SK-N-SH (cell line): ENCODE measurements at regions not wholly inside any gene's neighbourhood (a gene's known extent, or its start where the extent isn't known, plus 50 kb on each side); places are given as distances from the start of the nearest gene placed in this dataset.

Experiments used
- CTCF ChIA-PET: fragments of 300-600, 350-600 bp; formaldehyde crosslinking; extraction: SDS; loops from one replicate; lab custom pipeline; 2021; lab: Yijun Ruan, JAX
- POLR2A ChIA-PET: fragments of 350-600 bp; sonication (Branson Sonifier 250); formaldehyde crosslinking; extraction: SDS; loops from one replicate; lab custom pipeline; 2020; ENCODE audit warnings: antibody characterized with exemption, inconsistent platforms; lab: Yijun Ruan, JAX
- DNase-seq: peaks from one replicate; pipeline ENCODE4 v3.0.0; 2012
- H2AFZ ChIP-seq: fragments of 200-600 bp; sonication (generic); 2 replicates; pipeline ENCODE4 v1.8.1; 2016; ENCODE audit warnings: antibody characterized with exemption, mild to moderate bottlenecking, low read depth
- H3F3A ChIP-seq: fragments of 200-600 bp; sonication (generic); replicated peaks from 2 replicates; pipeline ENCODE3; 2016; ENCODE audit warnings: antibody characterized with exemption, mild to moderate bottlenecking; ENCODE audit not compliant: insufficient read depth
- H3K27ac ChIP-seq, 2 experiments: fragments of 200-500 bp in 1 of 2; fragments of 200-600 bp in 1 of 2; sonication (Bioruptor generic) in 1 of 2; sonication (generic), shearing (Covaris generic) in 1 of 2; 2 replicates each; pipeline versions ENCODE4 v1.5.1 to v1.6.1; 2014 to 2016; ENCODE audit warnings: low read depth in 2 of 2, inconsistent platforms in 1 of 2, low read length in 1 of 2, mild to moderate bottlenecking in 1 of 2, mixed read lengths in 1 of 2
- H3K27me3 ChIP-seq: fragments of 200-600 bp; sonication (generic), shearing (Covaris generic); 2 replicates; pipeline ENCODE4 v1.6.1; 2016; ENCODE audit warnings: mixed run types; ENCODE audit not compliant: insufficient read depth
- H3K36me3 ChIP-seq, 2 experiments: fragments of 200-500 bp in 1 of 2; fragments of 200-600 bp in 1 of 2; sonication (Bioruptor generic) in 1 of 2; sonication (generic) in 1 of 2; replicated peaks in 1 of 2; 2 replicates each; pipeline versions ENCODE3 to v1.5.1; 2014 to 2016; ENCODE audit warnings: low read length in 1 of 2, mild to moderate bottlenecking in 1 of 2; ENCODE audit not compliant: insufficient read depth in 2 of 2, control insufficient read depth in 1 of 2
- H3K4me1 ChIP-seq, 2 experiments: fragments of 200-500 bp in 1 of 2; fragments of 200-600 bp in 1 of 2; sonication (Bioruptor generic) in 1 of 2; sonication (generic), shearing (Covaris generic) in 1 of 2; 2 replicates each; pipeline versions ENCODE4 v1.5.1 to v1.6.1; 2014 to 2016; ENCODE audit warnings: low read depth in 1 of 2, low read length in 1 of 2, mixed run types in 1 of 2; ENCODE audit not compliant: insufficient read depth in 2 of 2, control insufficient read depth in 1 of 2
- H3K4me2 ChIP-seq: fragments of 200-600 bp; sonication (generic), shearing (Covaris generic); 2 replicates; pipeline ENCODE4 v1.6.1; 2017; ENCODE audit warnings: mixed run types
- H3K4me3 ChIP-seq, 2 experiments: fragments of 200-500 bp in 1 of 2; fragments of 200-600 bp in 1 of 2; sonication (Bioruptor generic) in 1 of 2; sonication (generic), shearing (Covaris generic) in 1 of 2; 2 replicates each; pipeline versions ENCODE4 v1.5.1 to v1.8.1; 2014 to 2016; ENCODE audit warnings: low read depth in 2 of 2, inconsistent platforms in 1 of 2, low read length in 1 of 2, mild to moderate bottlenecking in 1 of 2, mixed read lengths in 1 of 2, moderate library complexity in 1 of 2
- H3K79me2 ChIP-seq: fragments of 200-600 bp; sonication (generic); 2 replicates; pipeline ENCODE4 v1.8.1; 2017; ENCODE audit warnings: mild to moderate bottlenecking; ENCODE audit not compliant: insufficient read depth
- H3K9ac ChIP-seq: fragments of 200-600 bp; sonication (generic); 2 replicates; pipeline ENCODE4 v1.6.1; 2017; ENCODE audit warnings: mixed run types
- H3K9me2 ChIP-seq: fragments of 200-600 bp; sonication (generic); 2 replicates; pipeline ENCODE4 v1.6.1; 2017; ENCODE audit warnings: mixed run types
- H3K9me3 ChIP-seq: fragments of 200-600 bp; sonication (generic); 2 replicates; pipeline ENCODE4 v1.6.1; 2017; ENCODE audit warnings: mixed run types, mild to moderate bottlenecking, moderate library complexity
- H4K20me1 ChIP-seq: fragments of 200-600 bp; sonication (generic); 2 replicates; pipeline ENCODE4 v1.6.1; 2017; ENCODE audit warnings: mild to moderate bottlenecking, mixed run types; ENCODE audit not compliant: insufficient read depth
- CHD2 ChIP-seq: fragments of 150-350 bp; IDR thresholded peaks from 2 replicates; pipeline ENCODE4 v1.6.1; 2018; ENCODE audit warnings: low read length; ENCODE audit not compliant: partially characterized antibody
- EP300 ChIP-seq, 2 experiments: IDR thresholded peaks; 2 replicates each; pipeline versions ENCODE4 v1.4.0 to v1.6.1; 2012; ENCODE audit warnings: borderline replicate concordance in 1 of 2, low read depth in 1 of 2, low read length in 1 of 2
- EZH2phosphoT487 ChIP-seq: fragments of 200-600 bp; sonication (generic); IDR thresholded peaks from 2 replicates; pipeline ENCODE4 v1.6.1; 2017; ENCODE audit warnings: low read depth, mixed run types, mild to moderate bottlenecking, antibody characterized with exemption, moderate library complexity, borderline replicate concordance
- FOSL2 ChIP-seq: IDR thresholded peaks from 2 replicates; pipeline ENCODE4 v1.4.0; 2012; ENCODE audit warnings: low read depth, mild to moderate bottlenecking, moderate library complexity, borderline replicate concordance
- GABPA ChIP-seq: IDR thresholded peaks from 2 replicates; pipeline ENCODE4 v1.4.0; 2012; ENCODE audit warnings: low read depth, mild to moderate bottlenecking
- IRF3 ChIP-seq: fragments of 150-350 bp; IDR thresholded peaks from 2 replicates; pipeline ENCODE4 v1.6.1; 2016; ENCODE audit warnings: mild to moderate bottlenecking, low read depth, low read length
- MAX ChIP-seq: IDR thresholded peaks from 2 replicates; pipeline ENCODE4 v1.4.0; 2012; ENCODE audit warnings: low read depth
- MEF2A ChIP-seq: IDR thresholded peaks from 2 replicates; pipeline ENCODE4 v1.4.0; 2012; ENCODE audit warnings: low read depth, borderline replicate concordance
- MXI1 ChIP-seq: IDR thresholded peaks from 2 replicates; pipeline ENCODE4 v1.6.1; 2012; ENCODE audit warnings: mild to moderate bottlenecking, low read depth, low read length, improper control_type of control experiment
- NFIC ChIP-seq: IDR thresholded peaks from 2 replicates; pipeline ENCODE4 v1.4.0; 2012; ENCODE audit warnings: borderline replicate concordance
- NRF1 ChIP-seq: IDR thresholded peaks from 2 replicates; pipeline ENCODE4 v1.6.1; 2012; ENCODE audit warnings: low read depth, mild to moderate bottlenecking, low read length
- POLR2AphosphoS5 ChIP-seq: IDR thresholded peaks from 2 replicates; pipeline ENCODE4 v1.6.1; 2012; ENCODE audit warnings: low read depth, low read length
- RCOR1 ChIP-seq: fragments of 150-350 bp; IDR thresholded peaks from 2 replicates; pipeline ENCODE4 v1.6.1; 2017; ENCODE audit warnings: antibody characterized with exemption, low read length
- RFX5 ChIP-seq: IDR thresholded peaks from 2 replicates; pipeline ENCODE4 v1.6.1; 2012; ENCODE audit warnings: mild to moderate bottlenecking, improper control_type of control experiment, low read length
- RXRA ChIP-seq: IDR thresholded peaks from 2 replicates; pipeline ENCODE4 v1.4.0; 2012; ENCODE audit warnings: low read depth, mild to moderate bottlenecking, borderline replicate concordance
- SMC3 ChIP-seq: IDR thresholded peaks from 2 replicates; pipeline ENCODE4 v1.6.1; 2012; ENCODE audit warnings: low read depth, low read length, improper control_type of control experiment
- USF1 ChIP-seq: IDR thresholded peaks from 2 replicates; pipeline ENCODE4 v1.4.0; 2012; ENCODE audit warnings: low read depth, borderline replicate concordance
- YY1 ChIP-seq: IDR thresholded peaks from 2 replicates; pipeline ENCODE4 v1.4.0; 2012; ENCODE audit warnings: low read depth, mild to moderate bottlenecking
- ZBTB33 ChIP-seq: IDR thresholded peaks from 2 replicates; pipeline ENCODE4 v1.4.0; 2012; ENCODE audit warnings: low read depth, borderline replicate concordance
- WGBS: methylation state at CpG from one replicate; pipeline ENCODE4 v1.1.6; 2017; ENCODE audit warnings: low lambda C conversion rate; 5-methylcytosine and 5-hydroxymethylcytosine counted together

- Histone ChIP-seq H3K27me3 (no peaks in the 10 kb centered on the region; the same call in 1 of the 2 replicates), H3K9me2 (no peaks in the 10 kb centered on the region), H3K9me3 (no peaks in the 10 kb centered on the region), H3K4me2 (no peak overlapping the region), H4K20me1 (no peaks in the 10 kb centered on the region), H3K4me1 (peaks cover 4 to 13% of the 10 kb centered on the region in 2 experiments; a peak in 1 of 4 replicates), H3F3A (no peaks in the 10 kb centered on the region), H3K36me3 (no peaks in the 10 kb centered on the region), H3K79me2 (no peaks in the 10 kb centered on the region), H3K27ac (no peak overlapping the region), H3K9ac (no peak overlapping the region), H2AFZ (no peak overlapping the region), H3K4me3 (no peak overlapping the region)
- WGBS: 88% methylated on average over 7 of the region's 7 CpGs
- TF ChIP-seq IRF3: no peak
- no peak for TF ChIP-seq YY1
- no peak for TF ChIP-seq MEF2A
- no peak for TF ChIP-seq RFX5
- no peak for TF ChIP-seq NRF1
- no peak for TF ChIP-seq SMC3
- TF ChIP-seq EZH2phosphoT487: no peak
- no peak for TF ChIP-seq RCOR1
- no peak for TF ChIP-seq CHD2
- no peak for TF ChIP-seq ZBTB33
- no peak for TF ChIP-seq FOSL2
- TF ChIP-seq NFIC: no peak
- TF ChIP-seq POLR2AphosphoS5: no peak
- no peak for TF ChIP-seq MXI1
- TF ChIP-seq GABPA: no peak
- TF ChIP-seq MAX: no peak
- no peak for TF ChIP-seq RXRA
- no peak for TF ChIP-seq USF1
- TF ChIP-seq EP300 (IDR thresholded peaks at IDR 0.05; ENCODE audit: borderline replicate concordance in 1 of 2, low read depth in 1 of 2, low read length in 1 of 2): no peak
- ChIA-PET CTCF (interaction anchor here (2.0 kb wide), 1 partner anchor 73 kb away, joined by 8 read pairs; no protein-coding TSS in a partner anchor), POLR2A (no interaction called here)
- DNase-seq: no peak
Measured at GRCh38 chr15:70561885-70562284, 201.5 kb downstream of the UACA start.
